ENCODE measurements at regions not wholly inside any gene's neighbourhood (a gene's known extent, or its start where the extent isn't known, plus 50 kb on each side); places are given as distances from the start of the nearest gene placed in this dataset.

DNA sequence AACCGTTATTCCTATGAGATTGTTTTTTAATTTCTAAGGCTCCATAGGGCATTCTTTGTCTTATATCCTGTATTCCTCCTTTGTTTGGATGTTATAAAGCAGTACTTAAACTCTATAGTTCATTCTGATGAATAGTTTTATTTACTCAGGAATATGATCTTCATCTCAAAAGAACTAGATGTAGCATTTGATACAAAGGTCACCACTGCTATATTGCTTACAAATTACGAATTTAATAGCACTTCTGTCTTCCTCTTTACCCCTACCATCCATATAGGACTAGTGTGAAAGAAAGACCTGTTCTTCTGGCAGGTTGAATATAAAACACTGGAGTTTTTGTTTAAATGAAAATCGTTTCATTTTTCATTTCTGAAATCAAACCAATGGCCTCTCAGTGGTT is 468.1 kb upstream of the CXADR start:
- Mint-ChIP-seq H3K27ac (no peak overlapping the region), H3K27me3 (ENCODE audit: low read depth) (no peaks in the 10 kb centered on the region), H3K4me3 (no peak overlapping the region), H3K36me3 (ENCODE audit: low read depth) (no peaks in the 10 kb centered on the region), H3K9me3 (peaks cover 43% of the 10 kb centered on the region), H3K4me1 (ENCODE audit: low read depth) (no peaks in the 10 kb centered on the region)
- no peak for DNase-seq (ENCODE audit: low spot score)

DNA sequence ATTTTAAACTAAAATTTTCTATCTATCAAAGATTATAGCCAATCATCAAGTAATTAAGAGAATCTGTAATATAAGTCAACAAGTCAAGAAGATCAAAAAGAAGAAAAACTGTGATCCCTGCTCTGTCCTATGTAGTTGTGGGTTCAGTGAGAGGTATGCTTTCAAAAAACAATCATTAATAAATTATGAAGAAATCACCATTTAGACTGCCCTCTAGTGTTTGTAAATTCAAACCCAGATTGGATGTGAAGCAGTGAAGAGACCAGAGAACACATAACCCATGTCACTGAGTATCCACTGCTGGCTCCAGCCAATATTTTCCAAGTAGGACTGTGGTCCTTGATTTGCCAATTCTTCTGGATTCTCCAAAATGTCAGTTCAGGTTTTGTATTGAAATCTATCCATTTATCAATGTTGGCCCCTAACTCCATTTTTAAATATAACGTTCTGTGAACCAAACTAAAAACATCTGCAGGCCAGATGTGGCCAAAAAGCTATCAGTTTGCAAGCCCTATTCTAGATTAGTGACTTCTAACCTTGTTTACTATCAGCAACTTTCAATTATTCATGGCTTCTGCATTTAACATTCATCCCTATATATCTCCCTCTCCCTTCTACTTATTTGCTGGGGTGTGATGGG is 467.5 kb upstream of the CXADR start:
- Mint-ChIP-seq H3K9me3 (peaks cover 43% of the 10 kb centered on the region), H3K4me3 (no peak overlapping the region), H3K27ac (no peak overlapping the region), H3K36me3 (ENCODE audit: low read depth) (no peaks in the 10 kb centered on the region), H3K27me3 (ENCODE audit: low read depth) (no peaks in the 10 kb centered on the region), H3K4me1 (ENCODE audit: low read depth) (no peaks in the 10 kb centered on the region)
- no peak for DNase-seq (ENCODE audit: low spot score)

DNA sequence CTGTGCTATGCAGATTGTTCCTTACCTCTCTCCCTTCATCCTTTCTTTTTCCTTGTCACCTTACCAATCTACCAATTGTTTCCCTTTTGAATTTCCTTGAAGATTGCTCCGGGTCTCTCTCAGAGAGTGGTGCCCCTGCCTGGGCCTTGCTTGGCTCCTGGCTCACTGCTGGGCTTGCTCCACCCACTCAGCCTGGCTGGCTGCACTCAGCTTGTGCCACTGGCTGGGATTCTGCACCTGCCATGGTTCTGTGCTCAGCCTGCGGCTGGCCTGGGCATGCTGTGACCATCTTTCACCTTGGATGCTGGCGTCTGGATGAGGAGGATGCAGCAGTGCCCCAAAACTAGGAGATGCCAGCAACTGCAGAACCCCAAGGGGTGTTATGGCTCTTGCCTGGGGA is 463.9 kb upstream of the CXADR start:
- no peak for DNase-seq (ENCODE audit: low spot score)
- no peak overlapping the region for H3K27ac Mint-ChIP-seq
- no peaks in the 10 kb centered on the region for H3K4me1 Mint-ChIP-seq (ENCODE audit: low read depth)
- H3K36me3 Mint-ChIP-seq (ENCODE audit: low read depth), result no peaks in the 10 kb centered on the region
- H3K9me3 Mint-ChIP-seq, result peaks cover 34% of the 10 kb centered on the region
- H3K4me3 Mint-ChIP-seq, result no peak overlapping the region
- H3K27me3 Mint-ChIP-seq (ENCODE audit: low read depth), result no peaks in the 10 kb centered on the region

GRCh38 chr21:17050156-17050555 is 462.7 kb upstream of the CXADR start:
- H3K4me1 Mint-ChIP-seq (ENCODE audit: low read depth), result no peaks in the 10 kb centered on the region
- H3K4me3 Mint-ChIP-seq, result no peak overlapping the region
- no peak for DNase-seq (ENCODE audit: low spot score)
- H3K27ac Mint-ChIP-seq, result no peak overlapping the region
- no peaks in the 10 kb centered on the region for H3K36me3 Mint-ChIP-seq (ENCODE audit: low read depth)
- H3K27me3 Mint-ChIP-seq (ENCODE audit: low read depth), result no peaks in the 10 kb centered on the region
- H3K9me3 Mint-ChIP-seq, result peaks cover 34% of the 10 kb centered on the region

GRCh38 chr21:17050646-17051045 is 462.2 kb upstream of the CXADR start:
- H3K9me3 Mint-ChIP-seq, result peaks cover 30% of the 10 kb centered on the region
- DNase-seq (ENCODE audit: low spot score), result no peak
- H3K27ac Mint-ChIP-seq, result no peak overlapping the region
- no peak overlapping the region for H3K4me3 Mint-ChIP-seq
- no peaks in the 10 kb centered on the region for H3K4me1 Mint-ChIP-seq (ENCODE audit: low read depth)
- no peaks in the 10 kb centered on the region for H3K36me3 Mint-ChIP-seq (ENCODE audit: low read depth)
- H3K27me3 Mint-ChIP-seq (ENCODE audit: low read depth), result no peaks in the 10 kb centered on the region

DNA sequence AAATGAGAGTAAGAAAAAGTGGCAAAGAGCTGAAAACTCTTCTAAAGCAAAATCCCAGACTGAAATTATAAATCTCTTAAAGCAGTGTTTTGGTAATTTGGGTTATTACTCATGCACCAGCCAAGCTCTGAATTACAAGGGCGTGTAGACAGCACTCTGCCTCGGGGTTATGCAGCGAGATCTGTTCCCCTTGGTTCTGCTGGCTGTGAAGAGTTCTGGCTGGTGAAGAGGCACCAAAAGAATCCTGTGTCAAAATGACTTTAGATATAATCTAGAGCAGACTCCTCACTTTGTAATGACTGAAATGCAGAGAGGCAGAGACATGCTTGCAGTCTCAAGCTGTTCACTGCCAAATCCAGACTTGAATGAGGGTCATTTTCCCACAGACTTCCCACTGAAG is 461.8 kb upstream of the CXADR start:
- H3K9me3 Mint-ChIP-seq, result peaks cover 26% of the 10 kb centered on the region
- no peaks in the 10 kb centered on the region for H3K4me1 Mint-ChIP-seq (ENCODE audit: low read depth)
- no peak overlapping the region for H3K27ac Mint-ChIP-seq
- no peak overlapping the region for H3K4me3 Mint-ChIP-seq
- no peaks in the 10 kb centered on the region for H3K27me3 Mint-ChIP-seq (ENCODE audit: low read depth)
- no peaks in the 10 kb centered on the region for H3K36me3 Mint-ChIP-seq (ENCODE audit: low read depth)
- no peak for DNase-seq (ENCODE audit: low spot score)

DNA sequence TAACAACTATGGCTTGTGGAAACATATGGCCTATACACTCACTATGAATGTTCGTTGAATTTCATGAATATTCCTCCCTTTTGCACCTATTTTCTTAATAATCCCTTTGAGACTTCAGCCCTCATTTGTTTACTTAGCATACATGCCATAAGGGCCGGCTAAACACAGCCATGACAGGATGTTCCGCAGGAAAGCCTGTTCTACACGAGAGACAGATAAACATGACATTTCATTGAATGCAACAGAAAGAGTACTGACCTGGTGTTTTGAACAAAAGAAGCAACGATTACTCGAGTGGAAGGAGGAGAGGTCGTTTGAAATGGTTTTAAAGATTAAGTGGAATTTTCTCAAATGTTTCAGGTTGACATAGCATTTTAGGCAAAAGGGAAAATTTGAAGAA is 459.5 kb upstream of the CXADR start:
- no peaks in the 10 kb centered on the region for H3K36me3 Mint-ChIP-seq (ENCODE audit: low read depth)
- H3K4me1 Mint-ChIP-seq (ENCODE audit: low read depth), result no peaks in the 10 kb centered on the region
- peaks cover 35% of the 10 kb centered on the region for H3K9me3 Mint-ChIP-seq
- no peaks in the 10 kb centered on the region for H3K27me3 Mint-ChIP-seq (ENCODE audit: low read depth)
- no peak overlapping the region for H3K4me3 Mint-ChIP-seq
- no peak overlapping the region for H3K27ac Mint-ChIP-seq
- DNase-seq (ENCODE audit: low spot score), result no peak

- DNase-seq (ENCODE audit: low spot score), result no peak
- no peaks in the 10 kb centered on the region for H3K36me3 Mint-ChIP-seq (ENCODE audit: low read depth)
- H3K4me1 Mint-ChIP-seq (ENCODE audit: low read depth), result no peaks in the 10 kb centered on the region
- no peak overlapping the region for H3K4me3 Mint-ChIP-seq
- no peaks in the 10 kb centered on the region for H3K27me3 Mint-ChIP-seq (ENCODE audit: low read depth)
- no peak overlapping the region for H3K27ac Mint-ChIP-seq
- H3K9me3 Mint-ChIP-seq, result peaks cover 53% of the 10 kb centered on the region
Measured at GRCh38 chr21:17059936-17060335, 452.9 kb upstream of the CXADR start.

GRCh38 chr21:17066006-17066405 is 446.8 kb upstream of the CXADR start:
- Mint-ChIP-seq H3K9me3 (peaks cover 45% of the 10 kb centered on the region), H3K36me3 (ENCODE audit: low read depth) (no peaks in the 10 kb centered on the region)

DNA sequence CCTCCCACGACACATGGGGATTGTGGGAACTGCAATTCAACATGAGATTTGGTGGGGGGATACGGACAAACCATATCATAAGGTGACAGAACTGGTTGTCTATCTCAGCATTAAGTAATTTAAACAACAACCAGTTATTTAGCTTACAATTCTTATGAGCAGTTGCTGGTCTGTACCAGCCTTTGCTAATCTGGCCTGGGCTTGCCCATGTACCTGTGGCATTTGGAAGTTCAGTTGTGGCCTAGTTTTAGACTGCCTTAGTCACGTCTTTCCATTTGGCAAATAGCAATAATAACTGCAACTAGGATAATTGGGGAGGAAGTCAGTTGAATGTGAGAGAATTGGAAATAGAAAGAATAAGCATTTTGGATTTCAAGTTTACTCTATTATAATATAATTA is 441.8 kb upstream of the CXADR start:
- Mint-ChIP-seq H3K27ac (no peak overlapping the region), H3K4me1 (ENCODE audit: low read depth) (no peaks in the 10 kb centered on the region), H3K36me3 (ENCODE audit: low read depth) (no peaks in the 10 kb centered on the region), H3K9me3 (peaks cover 39% of the 10 kb centered on the region), H3K4me3 (no peak overlapping the region), H3K27me3 (ENCODE audit: low read depth) (no peaks in the 10 kb centered on the region)
- DNase-seq (ENCODE audit: low spot score), result no peak

More at GRCh38 chr21:17066006-17066405, 446.8 kb upstream of the CXADR start:
- DNase-seq (ENCODE audit: low spot score), result no peak
- Mint-ChIP-seq H3K27ac (no peak overlapping the region), H3K4me3 (no peak overlapping the region), H3K4me1 (ENCODE audit: low read depth) (no peaks in the 10 kb centered on the region), H3K27me3 (ENCODE audit: low read depth) (no peaks in the 10 kb centered on the region)

- Mint-ChIP-seq H3K27me3 (ENCODE audit: low read depth) (no peaks in the 10 kb centered on the region), H3K4me3 (no peak overlapping the region), H3K27ac (no peak overlapping the region)
Measured at GRCh38 chr21:17081193-17081592, 431.6 kb upstream of the CXADR start.

GRCh38 chr21:17082843-17083483 is 429.9 kb upstream of the CXADR start:
- Mint-ChIP-seq H3K27me3 (ENCODE audit: low read depth) (no peaks in the 10 kb centered on the region), H3K36me3 (ENCODE audit: low read depth) (no peaks in the 10 kb centered on the region), H3K4me1 (ENCODE audit: low read depth) (no peaks in the 10 kb centered on the region), H3K9me3 (peaks cover 27% of the 10 kb centered on the region), H3K4me3 (no peak overlapping the region), H3K27ac (no peak overlapping the region)
- DNase-seq (ENCODE audit: low spot score), result no peak

More at GRCh38 chr21:17081193-17081592, 431.6 kb upstream of the CXADR start:
- Mint-ChIP-seq H3K4me1 (ENCODE audit: low read depth) (no peaks in the 10 kb centered on the region), H3K9me3 (peaks cover 26% of the 10 kb centered on the region), H3K36me3 (ENCODE audit: low read depth) (no peaks in the 10 kb centered on the region)
- DNase-seq (ENCODE audit: low spot score), result no peak

DNA sequence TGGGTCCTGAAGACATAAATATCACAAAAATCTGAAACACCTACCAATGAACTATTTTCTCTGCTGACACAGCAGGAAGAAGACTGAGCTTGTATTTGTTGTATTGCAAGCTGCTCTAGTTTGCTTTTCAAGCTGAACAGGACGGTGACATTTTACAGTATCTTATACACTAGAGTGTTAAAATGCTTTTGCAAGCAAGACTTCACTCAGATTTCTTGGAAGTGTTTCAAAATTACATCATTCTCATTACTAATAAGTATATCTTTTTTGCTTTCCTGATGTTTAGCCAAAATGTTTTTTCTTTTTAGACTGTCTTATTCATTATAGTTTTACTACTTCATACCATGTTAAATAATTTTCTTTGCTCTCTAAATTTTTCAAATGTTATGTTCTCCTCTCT is 427.1 kb upstream of the CXADR start:
- H3K27ac Mint-ChIP-seq, result no peak overlapping the region
- no peaks in the 10 kb centered on the region for H3K36me3 Mint-ChIP-seq (ENCODE audit: low read depth)
- DNase-seq (ENCODE audit: low spot score), result no peak
- H3K27me3 Mint-ChIP-seq (ENCODE audit: low read depth), result no peaks in the 10 kb centered on the region
- no peak overlapping the region for H3K4me3 Mint-ChIP-seq
- no peaks in the 10 kb centered on the region for H3K4me1 Mint-ChIP-seq (ENCODE audit: low read depth)
- H3K9me3 Mint-ChIP-seq, result peaks cover 47% of the 10 kb centered on the region

- Mint-ChIP-seq H3K9me3 (peaks cover 38% of the 10 kb centered on the region), H3K4me1 (ENCODE audit: low read depth) (no peaks in the 10 kb centered on the region), H3K27ac (no peak overlapping the region), H3K27me3 (ENCODE audit: low read depth) (no peaks in the 10 kb centered on the region), H3K36me3 (ENCODE audit: low read depth) (no peaks in the 10 kb centered on the region), H3K4me3 (no peak overlapping the region)
- DNase-seq (ENCODE audit: low spot score), result no peak
Measured at GRCh38 chr21:17088500-17088899, 424.3 kb upstream of the CXADR start.

DNA sequence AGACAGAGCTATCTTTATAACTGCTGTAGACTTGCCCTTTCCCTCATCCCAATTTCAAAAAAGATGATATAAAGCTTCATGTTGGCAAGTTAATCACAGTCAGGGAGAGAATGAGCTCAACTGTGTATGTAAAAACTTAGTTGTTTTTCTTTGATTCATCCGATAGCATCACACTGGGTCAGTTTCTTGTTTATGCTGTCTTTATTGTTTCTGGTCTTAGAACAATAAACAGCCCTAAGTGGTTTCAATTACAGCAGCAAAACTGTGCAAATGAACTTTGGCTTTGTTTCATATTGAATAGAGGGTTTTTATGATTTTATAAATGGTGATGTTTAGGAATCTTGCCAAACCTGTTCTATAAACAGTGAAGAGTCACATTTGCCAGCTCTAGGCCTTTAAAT is 423.8 kb upstream of the CXADR start:
- Mint-ChIP-seq H3K9me3 (peaks cover 38% of the 10 kb centered on the region), H3K4me3 (no peak overlapping the region), H3K27me3 (ENCODE audit: low read depth) (no peaks in the 10 kb centered on the region), H3K36me3 (ENCODE audit: low read depth) (no peaks in the 10 kb centered on the region), H3K27ac (no peak overlapping the region), H3K4me1 (ENCODE audit: low read depth) (no peaks in the 10 kb centered on the region)
- no peak for DNase-seq (ENCODE audit: low spot score)
